SK-N-SH (cell line): ENCODE measurements at regions not wholly inside any gene's neighbourhood (a gene's known extent, or its start where the extent isn't known, plus 50 kb on each side); places are given as distances from the start of the nearest gene placed in this dataset.
"Not testable (repeated sequence)": the region's sequence is repeated elsewhere in the genome, so short reads cannot be mapped to it uniquely, and the experiment has no call there.

ENCODE experiments used
- JUND ChIP-seq: IDR thresholded peaks from 2 replicates; pipeline ENCODE4 v1.4.0; 2012
- POLR2AphosphoS5 ChIP-seq: IDR thresholded peaks from 2 replicates; pipeline ENCODE4 v1.6.1; 2012; ENCODE audit warnings: low read depth, low read length
- RCOR1 ChIP-seq: fragments of 150-350 bp; IDR thresholded peaks from 2 replicates; pipeline ENCODE4 v1.6.1; 2017; ENCODE audit warnings: antibody characterized with exemption, low read length
- RFX5 ChIP-seq: IDR thresholded peaks from 2 replicates; pipeline ENCODE4 v1.6.1; 2012; ENCODE audit warnings: mild to moderate bottlenecking, improper control_type of control experiment, low read length
- TAF1 ChIP-seq: IDR thresholded peaks from 2 replicates; pipeline ENCODE4 v1.6.1; 2012; ENCODE audit warnings: low read depth, mild to moderate bottlenecking, low read length, moderate library complexity, borderline replicate concordance
- TF ChIP-seq, protein P1 (sequence below): fragments of 200-600 bp; sonication (generic); IDR thresholded peaks from 2 replicates; pipeline ENCODE4 v1.6.1; 2017; ENCODE audit warnings: antibody characterized with exemption, mild to moderate bottlenecking, moderate library complexity
- TF ChIP-seq, protein P2 (sequence below): IDR thresholded peaks from 2 replicates; pipeline ENCODE4 v1.4.0; 2012; ENCODE audit warnings: low read depth

DNA sequence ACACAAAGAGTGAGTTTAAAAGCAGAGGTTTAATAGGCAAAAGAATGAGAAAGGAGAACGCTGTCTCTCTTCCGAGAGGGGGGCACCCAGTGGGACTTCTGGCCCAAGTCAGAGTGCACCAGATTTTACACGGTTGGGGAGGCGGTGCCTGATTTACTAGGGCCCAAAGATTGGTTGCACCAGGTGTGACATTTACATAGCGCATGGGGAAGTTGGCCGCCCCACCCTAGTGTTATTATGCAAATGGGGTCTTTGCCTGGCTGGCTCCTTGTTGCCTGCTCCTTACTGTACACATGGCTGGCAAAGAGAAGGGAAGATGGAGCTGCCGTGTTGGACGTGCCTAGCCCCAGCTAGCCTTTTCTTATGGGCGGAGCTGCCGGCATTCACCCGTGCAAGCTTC is 115.9 kb downstream of the NPIPA5 start:
- TF ChIP-seq, protein P1, sequence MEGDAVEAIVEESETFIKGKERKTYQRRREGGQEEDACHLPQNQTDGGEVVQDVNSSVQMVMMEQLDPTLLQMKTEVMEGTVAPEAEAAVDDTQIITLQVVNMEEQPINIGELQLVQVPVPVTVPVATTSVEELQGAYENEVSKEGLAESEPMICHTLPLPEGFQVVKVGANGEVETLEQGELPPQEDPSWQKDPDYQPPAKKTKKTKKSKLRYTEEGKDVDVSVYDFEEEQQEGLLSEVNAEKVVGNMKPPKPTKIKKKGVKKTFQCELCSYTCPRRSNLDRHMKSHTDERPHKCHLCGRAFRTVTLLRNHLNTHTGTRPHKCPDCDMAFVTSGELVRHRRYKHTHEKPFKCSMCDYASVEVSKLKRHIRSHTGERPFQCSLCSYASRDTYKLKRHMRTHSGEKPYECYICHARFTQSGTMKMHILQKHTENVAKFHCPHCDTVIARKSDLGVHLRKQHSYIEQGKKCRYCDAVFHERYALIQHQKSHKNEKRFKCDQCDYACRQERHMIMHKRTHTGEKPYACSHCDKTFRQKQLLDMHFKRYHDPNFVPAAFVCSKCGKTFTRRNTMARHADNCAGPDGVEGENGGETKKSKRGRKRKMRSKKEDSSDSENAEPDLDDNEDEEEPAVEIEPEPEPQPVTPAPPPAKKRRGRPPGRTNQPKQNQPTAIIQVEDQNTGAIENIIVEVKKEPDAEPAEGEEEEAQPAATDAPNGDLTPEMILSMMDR = not testable (repeated sequence)
- TF ChIP-seq, protein P2, sequence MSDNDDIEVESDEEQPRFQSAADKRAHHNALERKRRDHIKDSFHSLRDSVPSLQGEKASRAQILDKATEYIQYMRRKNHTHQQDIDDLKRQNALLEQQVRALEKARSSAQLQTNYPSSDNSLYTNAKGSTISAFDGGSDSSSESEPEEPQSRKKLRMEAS = not testable (repeated sequence)
- not testable (repeated sequence) for TF ChIP-seq TAF1, JUND, POLR2AphosphoS5, RFX5, RCOR1
